ENCODE measurements at regions not wholly inside any gene's neighbourhood (a gene's known extent, or its start where the extent isn't known, plus 50 kb on each side); places are given as distances from the start of the nearest gene placed in this dataset.
"Not testable (repeated sequence)": the region's sequence is repeated elsewhere in the genome, so short reads cannot be mapped to it uniquely, and the experiment has no call there.

DNA sequence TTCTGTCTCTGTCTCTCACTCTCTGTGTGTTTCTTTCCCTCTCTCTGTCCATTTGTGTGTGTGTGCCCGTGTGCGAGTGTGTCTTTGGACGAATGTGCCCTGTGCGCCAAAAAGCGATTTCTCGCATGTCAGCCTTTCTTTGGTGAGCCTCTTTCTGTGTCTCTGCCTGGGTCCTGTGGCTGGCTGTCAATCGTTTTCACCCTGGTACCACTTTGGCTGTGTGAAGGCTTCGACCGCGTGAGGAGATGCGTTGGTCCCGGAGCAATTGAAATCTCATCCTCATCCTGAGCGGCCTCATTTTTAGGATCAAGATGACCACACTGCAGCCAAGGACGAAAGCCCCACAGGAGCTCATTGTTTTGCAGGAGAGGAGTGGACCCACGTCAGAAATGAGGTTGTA, 288.9 kb upstream of the ZNF337 start:
- no peak for DNase-seq

DNA sequence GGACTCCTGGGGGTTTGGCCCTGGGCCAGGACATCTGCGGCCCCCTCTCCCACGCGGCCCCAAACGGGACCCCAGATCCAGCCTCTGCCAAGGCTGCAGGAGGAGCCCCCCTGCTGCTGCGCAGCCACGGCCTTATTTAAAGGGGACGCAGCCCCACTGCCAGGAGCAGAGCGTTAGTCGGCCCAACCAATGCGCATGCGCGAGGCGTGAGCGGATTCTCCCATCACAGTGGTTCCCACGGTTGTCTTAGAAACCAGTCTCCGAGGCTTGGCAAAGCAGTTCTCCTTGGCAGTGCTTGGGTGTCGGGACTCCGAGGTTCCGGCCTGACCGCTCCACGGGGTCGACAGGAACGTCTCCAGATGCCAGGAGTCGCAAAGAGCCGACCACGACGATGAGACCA, 288.3 kb upstream of the ZNF337 start:
- peak; percentile 40 for DNase-seq

DNA sequence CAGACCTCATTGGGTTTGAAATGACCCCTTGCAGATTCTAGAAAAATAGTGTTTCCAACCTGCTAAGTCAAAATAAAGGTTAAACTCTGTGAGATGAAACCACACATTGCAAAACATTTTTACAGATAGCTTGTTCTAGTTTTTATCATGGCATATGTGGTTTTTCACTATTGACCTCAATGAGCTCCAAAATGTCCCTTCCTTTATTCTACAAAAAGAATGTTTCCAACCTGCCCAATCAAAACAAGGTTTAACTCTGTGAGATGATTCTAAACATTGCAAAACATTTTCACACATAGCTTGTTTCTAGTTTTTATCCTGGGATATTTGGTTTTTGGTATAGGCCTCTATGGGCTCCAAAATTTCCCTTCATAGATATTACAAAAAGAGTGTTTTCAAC, 286.0 kb upstream of the ZNF337 start:
- not testable (repeated sequence) for DNase-seq

DNA sequence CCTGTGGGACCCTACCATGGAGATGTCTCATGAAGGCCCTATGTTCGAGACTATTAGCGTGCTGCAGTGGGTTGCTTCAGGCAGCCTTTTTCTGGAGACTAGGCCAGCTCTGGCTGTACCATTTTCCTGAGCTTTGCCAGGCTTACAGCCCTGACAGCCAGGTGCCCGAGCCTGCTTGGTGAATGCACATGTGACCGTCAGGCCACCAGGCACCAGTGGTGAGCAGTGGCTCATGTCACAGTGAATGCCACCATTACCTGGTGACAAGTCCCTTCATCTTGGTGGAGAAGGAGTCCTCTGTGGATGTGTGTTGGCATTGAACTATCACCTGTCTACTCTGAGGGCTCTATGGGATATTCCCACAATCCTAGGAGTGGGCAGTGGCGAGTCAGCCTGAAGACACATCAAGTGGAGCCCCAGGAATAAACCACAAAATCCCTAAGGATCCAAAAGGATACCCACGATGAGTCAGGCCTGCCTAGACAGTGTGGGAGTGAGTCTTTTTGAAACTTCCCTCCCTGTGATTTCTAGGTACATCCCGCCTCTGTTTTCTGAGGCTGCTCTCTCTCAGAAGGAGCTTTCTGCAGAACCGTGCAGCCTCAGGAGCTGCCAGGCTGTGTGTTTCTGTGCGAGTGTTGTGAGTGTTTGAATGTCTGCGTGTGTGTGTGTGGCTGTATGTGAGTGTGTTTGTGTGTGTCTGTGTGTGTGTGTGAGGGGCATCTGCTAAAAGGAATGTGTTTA, 282.0 kb upstream of the ZNF337 start:
- not testable (repeated sequence) for DNase-seq

DNA sequence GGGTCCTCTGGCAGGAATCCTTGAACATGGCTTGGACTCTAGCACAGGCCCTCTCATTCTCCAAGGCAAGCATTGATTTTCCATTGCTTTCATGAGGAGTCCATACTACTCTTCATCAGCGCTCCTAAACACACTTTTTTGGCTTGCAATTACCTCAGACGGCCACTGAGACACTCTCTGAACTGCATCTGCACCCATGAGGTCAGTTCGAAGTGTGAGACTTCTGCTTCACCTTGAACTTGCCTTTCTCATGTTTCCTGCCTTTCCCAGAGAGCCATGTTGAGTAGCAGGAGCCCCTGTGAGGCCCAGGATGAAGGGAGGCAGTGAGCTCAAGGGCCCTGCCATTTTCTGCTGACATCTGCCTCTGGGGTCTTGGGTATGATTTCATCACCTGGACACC, 279.2 kb upstream of the ZNF337 start:
- DNase-seq = not testable (repeated sequence)

DNA sequence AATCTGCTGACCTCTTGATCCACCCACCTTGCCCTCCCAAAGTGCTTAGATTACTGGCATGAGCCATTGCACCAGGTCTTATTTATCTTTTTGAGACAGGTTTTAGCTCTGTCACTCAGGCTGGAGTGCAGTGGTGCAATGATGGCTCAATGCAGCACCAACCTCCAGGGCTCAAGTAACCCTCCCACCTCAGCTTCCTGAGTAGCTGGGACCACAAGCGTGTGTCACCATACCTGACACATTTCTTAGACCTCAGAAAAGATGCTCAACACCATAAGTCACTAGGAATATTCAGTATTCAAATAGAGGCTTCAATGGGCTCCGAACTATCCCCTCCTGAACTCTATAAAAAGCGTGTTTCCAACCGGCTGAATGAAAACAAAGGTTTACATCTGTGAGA, 268.6 kb upstream of the ZNF337 start:
- not testable (repeated sequence) for DNase-seq

DNA sequence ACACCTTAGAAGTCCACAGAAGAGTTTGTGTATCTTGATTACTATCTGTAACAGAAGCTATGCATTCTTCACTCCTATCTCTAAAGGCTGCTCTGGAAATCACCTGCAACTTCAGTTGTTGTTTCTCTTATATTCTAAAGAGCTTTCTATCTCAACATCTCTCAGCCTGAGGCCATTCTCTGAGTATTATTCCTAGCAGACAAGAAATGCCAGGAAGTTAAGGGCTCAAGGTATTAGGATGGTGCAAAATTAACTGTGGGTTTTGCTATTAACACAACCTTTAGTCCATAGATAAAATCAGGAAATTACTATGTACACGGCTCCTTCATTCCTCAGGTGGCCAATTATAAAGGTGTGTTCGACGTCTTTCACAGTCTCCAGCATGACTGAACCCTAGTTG, 257.2 kb upstream of the ZNF337 start:
- not testable (repeated sequence) for DNase-seq

DNA sequence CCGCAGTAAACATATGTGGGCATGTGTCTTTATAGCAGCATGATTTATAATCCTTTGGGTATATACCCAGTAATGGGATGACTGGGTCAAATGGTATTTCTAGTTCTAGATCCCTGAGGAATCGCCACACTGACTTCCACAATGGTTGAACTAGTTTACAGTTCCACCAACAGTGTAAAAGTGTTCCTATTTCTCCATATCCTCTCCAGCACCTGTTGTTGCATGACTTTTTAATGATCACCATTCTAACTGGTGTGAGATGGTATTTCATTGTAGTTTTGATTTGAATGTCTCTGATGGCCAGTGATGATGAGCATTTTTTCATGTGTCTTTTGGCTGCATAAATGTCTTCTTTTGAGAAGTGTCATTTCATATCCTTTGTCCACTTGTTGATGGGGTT, 238.6 kb upstream of the ZNF337 start:
- not testable (repeated sequence) for DNase-seq

DNA sequence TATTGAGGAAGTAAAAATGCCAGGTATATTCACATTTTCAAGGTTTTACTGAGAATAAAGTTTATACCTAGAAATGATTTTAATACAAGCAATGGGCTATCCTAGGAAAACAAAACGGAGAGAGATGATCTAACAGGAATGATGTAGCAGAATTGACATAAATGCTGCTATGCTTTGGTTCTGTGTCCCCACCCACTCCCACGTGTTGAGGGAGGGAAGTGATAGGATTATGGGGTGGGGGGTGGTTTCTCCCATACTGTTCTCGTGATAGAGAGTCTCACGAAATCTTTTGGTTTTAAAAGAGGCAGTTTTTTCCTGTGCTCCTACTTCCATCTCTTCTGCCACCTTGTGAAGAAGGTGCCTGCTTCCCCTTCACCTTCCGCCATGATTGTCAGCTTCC, 236.2 kb upstream of the ZNF337 start:
- not testable (repeated sequence) for DNase-seq

DNA sequence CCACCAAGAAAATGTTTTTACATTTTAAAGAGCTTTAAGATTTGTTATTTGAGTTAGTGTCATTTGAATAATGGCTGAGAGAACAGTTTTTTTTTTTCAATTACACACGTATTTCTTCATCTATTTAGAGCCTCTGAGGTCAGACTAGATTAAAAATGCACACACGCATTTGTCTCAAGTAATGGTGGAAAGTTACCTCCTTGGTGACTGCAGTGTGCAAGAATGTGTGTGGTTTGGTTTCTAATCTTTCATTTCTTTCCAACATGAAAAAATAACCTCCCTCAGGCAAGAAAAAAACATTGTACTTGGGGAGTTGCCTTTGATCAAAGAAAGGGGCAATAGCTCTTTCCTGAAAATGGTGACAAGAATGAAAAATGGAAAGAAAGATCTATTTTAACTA, 235.5 kb upstream of the ZNF337 start:
- not testable (repeated sequence) for DNase-seq

DNA sequence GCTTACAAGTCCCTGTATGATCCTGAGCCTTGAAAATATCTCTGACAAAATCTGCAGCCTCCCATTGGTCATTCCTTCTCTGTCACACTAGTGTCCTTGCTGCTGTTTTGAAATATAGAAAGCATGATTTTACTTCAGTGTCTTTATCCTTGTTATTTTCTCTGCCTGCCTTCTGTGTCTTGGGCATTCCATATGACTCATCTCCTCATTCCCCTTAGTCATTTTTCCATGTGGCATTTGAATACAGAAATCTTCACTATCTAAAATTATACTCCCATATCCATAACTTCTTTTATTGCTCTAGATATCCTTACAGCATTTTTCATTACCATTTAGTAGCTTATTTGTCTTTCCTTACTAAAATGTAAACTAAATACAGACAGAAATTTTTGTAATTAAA, 205.7 kb upstream of the ZNF337 start:
- DNase-seq = not testable (repeated sequence)

DNA sequence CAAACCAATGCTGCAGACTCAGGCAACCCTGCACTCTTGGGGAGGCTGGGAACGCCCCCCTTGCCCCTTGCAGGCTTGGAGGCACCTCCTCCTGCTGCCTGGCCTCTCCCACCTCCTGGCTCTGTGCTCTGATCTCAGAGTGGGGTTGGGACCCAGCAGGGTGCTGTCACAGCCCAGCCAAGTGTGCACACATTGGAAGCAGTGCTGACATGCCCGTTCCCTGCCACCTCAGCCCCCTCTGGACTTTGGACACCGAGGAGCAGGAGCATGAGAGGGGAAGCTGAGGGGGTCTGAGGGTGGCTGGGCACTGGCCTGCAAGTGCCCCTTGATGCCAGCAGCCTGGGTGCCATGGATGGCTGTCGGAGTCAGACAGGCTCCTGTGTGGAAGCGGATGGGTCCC, 202.0 kb upstream of the ZNF337 start:
- not testable (repeated sequence) for DNase-seq

DNA sequence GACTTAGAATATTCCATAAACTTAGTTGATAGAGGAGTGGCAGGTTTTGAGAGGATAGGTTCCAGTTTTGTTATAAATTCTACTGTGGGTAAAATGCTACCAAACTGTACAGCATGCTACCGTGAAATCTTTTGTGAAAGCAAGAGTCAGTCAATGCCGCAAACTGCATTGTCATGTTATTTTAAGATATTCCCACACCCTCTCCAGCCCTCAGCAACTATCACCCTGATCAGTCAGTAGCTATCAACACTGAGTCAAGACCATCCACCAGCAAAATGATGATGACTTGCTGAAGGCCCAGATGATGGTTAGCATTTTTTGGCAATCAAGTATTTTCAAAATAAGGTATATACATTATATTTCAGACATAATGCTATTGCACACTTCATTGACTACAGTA, 182.4 kb upstream of the ZNF337 start:
- DNase-seq = not testable (repeated sequence)

DNA sequence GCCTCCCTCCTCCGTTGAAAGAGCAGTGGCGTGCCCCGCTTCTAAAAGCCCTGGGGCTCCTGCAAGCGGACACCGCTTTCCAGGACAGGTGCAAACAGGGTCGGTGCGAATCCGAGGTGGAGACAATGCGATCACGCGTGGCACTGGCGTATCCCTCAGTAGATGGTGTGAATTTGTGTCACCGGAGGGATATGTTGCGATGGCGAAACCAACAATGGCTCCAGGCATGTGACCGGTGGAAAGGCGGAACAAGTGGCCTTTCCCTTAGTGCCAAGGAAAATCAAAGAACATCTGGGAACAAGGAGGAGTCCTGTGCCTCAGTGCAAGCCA, 172.0 kb upstream of the ZNF337 start:
- not testable (repeated sequence) for DNase-seq

DNA sequence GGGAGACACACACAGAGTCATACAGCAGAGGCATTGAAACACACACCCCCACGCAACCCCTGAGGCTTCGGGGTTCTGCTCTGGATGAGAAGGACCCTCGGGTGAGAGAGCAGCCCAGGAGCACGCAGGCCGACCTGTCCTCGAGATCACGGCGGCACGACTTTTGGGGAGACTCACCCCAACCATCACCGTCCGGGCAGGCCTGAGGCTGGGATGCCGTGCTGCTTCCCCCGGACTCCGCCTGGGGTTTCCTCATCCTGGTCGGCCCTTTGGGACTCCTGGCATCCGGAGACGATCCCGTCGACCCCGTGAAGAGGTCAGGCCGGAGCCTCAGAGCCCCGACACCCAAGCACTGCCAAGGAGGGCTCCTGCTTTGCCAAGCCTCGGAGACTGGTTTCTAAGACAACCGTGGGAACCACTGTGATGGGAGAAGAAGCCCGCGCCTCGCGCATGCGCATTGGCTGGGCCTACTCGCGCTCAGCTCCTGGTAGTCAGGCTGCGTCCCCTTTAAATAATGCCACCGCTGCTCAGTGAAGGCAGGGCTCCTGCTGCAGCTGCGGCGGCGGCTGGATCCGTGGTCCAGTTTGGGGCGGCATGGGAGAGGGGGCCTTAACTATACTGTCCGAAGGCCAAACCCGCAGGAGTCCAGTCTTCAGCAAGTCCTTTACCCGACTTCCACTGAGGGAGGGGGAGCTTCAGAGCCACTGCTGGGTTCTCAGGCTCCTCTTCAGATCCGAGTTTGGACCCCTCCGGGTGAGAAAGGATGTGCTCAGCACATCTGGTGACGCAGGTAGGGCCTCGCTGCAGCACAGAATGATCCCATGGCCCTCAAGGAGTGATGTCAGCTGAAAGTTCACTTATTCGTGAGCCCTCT, 171.4 kb upstream of the ZNF337 start:
- DNase-seq = peak; percentile 46

DNA sequence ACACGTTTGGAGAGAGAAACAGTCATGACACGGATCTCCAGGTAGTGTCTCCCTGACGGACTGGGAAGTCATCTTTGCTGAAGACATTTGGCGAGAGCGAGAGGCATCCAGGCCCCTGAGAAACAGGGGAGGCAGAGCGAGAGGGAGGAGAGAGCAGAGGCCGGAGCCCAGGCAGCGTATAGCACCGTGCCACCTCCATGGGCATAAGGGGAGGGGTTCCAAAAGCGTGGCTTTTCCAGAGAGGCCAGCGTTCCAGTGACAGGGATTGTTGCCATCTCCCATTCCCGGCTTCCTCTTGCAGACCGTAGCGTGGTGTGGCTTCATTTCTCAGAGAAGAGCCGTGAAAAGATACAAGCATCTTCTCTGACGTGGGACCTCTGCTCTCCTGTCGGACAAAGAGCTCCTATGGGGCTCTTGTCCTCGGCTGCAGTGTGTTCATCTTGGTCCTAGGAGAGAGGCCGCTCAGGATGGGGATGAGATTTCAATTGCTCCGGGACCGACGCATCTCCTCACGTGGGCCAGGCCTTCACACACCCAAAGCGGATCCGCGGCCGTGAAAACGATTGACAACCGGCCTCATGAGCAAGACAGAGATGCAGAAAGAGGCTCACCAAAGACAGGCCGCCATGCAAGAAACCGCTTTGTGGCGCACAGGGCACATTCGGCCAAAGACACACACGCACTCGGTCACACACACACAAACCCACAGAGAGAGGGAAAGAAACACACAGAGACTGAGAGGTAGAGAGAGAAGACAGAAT, 170.5 kb upstream of the ZNF337 start:
- not testable (repeated sequence) for DNase-seq

DNA sequence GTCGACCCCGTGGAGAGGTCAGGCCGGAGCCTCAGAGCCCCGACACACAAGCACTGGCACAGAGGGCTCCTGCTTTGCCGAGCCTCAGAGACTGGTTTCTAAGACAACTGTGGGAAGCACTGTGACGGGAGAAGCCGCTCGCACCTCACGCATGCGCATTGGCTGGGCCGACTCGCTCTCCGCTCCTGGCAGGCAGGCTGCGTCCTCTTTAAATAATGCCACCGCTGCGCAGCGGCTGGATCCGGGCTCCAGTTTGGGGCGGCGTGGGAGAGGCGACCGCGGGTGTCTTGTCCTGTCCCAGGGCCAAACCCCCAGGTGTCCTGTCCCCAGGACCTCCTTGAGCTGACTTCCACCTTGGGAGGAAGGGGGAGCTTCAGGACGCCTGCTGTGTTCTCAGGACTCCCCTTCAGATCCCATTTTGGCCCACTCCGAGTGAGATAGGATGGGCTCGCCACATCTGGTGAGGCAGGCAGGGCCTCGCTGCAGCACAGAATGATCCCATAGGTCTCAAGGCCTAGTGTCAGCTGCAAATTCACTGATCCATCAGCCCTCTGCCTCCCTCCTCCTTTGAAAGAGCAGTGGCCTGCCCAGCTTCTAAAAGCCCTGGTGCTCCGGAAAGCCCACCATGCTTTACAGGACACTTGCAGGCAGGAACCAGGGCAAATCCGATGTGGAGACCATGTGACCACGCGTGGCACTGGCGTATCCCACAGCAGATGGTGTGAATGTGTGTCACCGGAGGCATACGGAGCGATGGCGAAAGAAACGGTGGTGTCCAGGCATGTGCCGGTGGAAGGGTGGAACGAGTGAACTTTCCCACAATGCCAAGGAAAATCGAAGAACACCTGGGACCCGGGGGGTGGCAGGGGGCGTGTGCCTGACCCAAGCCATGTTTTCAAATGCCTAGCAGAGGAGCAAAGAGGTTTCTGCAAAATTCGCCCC, 169.3 kb upstream of the ZNF337 start:
- DNase-seq = peak; percentile 61

DNA sequence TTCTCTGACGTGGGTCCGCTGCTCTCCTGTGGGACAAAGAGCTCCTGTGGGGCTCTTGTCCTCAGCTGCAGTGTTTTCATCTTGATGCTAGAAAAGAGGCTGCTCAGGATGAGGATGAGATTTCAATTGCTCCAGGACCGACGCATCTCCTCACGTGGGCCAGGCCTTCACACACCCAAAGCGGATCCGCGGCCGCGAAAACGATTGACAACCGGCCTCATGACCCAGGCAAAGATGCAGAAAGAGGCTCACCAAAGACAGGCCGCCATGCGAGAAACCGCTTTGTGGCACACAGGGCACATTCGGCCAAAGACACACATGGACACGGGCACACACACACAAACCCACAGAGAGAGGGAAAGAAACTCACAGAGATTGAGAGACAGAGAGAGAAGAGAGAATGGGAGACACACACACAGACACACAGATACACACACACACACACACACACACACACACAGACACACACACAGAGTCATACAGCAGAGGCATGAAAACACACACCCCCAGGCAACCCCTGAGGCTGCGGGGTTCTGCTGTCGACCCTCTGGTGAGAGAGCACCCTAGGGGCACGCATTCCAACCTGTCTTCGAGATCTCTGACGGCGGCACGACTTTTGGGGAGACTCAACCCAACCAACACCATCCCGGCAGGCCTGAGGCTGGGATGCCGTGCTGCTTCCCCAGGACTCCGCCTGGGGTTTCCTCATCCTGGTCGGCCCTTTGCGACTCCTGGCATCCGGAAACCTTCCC, 168.5 kb upstream of the ZNF337 start:
- DNase-seq = not testable (repeated sequence)

DNA sequence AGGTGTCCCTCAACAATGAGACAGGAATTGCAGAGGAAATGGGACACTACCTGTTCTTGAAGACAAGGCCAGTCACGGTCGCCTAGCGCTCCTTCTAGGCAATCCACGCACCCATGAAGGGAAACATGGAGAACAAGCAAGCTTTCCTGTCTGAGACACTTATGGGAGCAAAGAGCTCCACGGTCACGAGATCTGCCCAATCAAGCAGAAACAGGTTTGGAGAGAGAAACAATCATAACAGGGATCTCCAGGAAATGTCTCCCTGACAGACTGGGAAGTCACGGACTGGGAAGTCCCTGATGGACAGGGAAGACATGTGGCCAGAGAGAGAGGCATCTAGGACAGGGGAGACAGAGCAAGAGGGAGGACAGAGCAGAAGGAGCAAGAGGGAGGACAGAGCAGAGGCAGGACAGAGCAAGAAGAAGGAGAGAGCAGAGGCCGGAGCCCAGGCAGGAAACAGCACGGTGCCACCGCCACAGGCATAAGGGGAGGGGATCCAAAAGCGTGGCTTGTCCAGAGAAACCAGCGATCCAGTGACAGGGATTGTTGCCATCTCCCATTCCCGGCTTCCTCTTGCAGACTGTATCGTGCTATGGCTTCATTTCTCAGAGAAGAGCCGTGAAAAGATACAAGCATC, 167.8 kb upstream of the ZNF337 start:
- DNase-seq = no peak

DNA sequence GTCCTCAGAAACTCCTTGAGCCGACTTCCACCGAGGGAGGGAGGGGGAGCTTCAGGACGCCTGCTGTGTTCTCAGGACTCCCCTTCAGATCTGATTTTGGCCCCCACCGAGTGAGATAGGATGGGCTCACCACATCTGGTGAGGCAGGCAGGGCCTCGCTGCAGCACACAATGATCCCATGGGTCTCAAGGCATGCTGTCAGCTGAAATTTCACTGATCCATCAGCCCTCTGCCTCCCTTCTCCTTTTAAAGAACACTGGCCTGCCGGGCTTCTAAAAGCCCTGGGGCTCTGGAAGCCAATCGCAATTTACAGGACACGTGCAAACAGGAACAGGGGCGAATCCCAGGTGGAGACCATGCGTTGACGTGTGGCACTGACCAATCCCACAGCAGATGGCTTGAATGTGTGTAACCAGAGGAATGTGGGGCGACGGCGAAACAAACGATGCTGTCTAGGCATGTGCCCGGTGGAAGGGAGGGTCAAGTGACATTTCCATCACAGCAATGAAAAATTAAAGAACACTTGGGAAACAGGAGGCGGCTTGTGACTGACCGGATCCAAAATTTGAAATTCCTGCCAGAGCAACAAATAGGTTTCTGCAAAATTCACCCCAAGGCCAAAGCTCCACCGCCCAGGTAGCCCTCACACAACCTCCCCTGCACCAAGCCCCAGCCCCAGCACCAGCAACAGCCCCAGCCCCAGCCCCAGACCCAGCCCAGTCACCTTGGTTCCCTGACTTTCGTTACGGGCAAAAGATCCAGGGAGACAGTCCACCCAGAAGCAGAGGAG, 167.1 kb upstream of the ZNF337 start:
- DNase-seq = no peak

Measured in activated T-cell treated with anti-CD3 and anti-CD28 coated beads for 4 hours (primary cell).